PC-3 (cell line): ENCODE measurements at regions not wholly inside any gene's neighbourhood (a gene's known extent, or its start where the extent isn't known, plus 50 kb on each side); places are given as distances from the start of the nearest gene placed in this dataset.

Experiments
- ATAC-seq: fragments of 200-7000 bp; cut with Tn5 transposase; 2 replicates; pipeline ENCODE4 v1.9.1; 2020; ENCODE audit warnings: mild to moderate bottlenecking, moderate library complexity
- BruUV-seq: library from RNA; stranded (reverse); fragments of 400-500 nt; replicated peaks from 2 replicates; lab custom pipeline; 2021; lab: Mats Ljungman, UMichigan
- CTCF ChIA-PET: fragments of 300-600 bp; sonication (Branson Sonifier 250); formaldehyde crosslinking; loops from one replicate; lab custom pipeline; 2022; ENCODE audit warnings: antibody characterized with exemption; lab: Charles Lee
- POLR2A ChIA-PET: fragments of 300-600 bp; sonication (Branson Sonifier 250); formaldehyde crosslinking; loops from one replicate; lab custom pipeline; 2022; ENCODE audit warnings: antibody characterized with exemption; ENCODE audit not compliant: unreplicated experiment; lab: Charles Lee
- DNase-seq: peaks from one replicate; pipeline ENCODE4 v3.0.0-alpha.2; 2015
- H2AFZ ChIP-seq: fragments of 300-600 bp; sonication (generic); 2 replicates; pipeline ENCODE4 v1.6.0; 2016; ENCODE audit warnings: antibody characterized with exemption, low read length
- H3F3A ChIP-seq: fragments of 300-600 bp; sonication (generic); one replicate; pipeline ENCODE4 v1.6.0; 2017; ENCODE audit warnings: antibody characterized with exemption, low read length, control low read depth, mild to moderate bottlenecking; ENCODE audit not compliant: unreplicated experiment
- H3K27ac ChIP-seq: fragments of 300-600 bp; sonication (generic); 2 replicates; pipeline ENCODE4 v1.5.1; 2016; ENCODE audit warnings: mild to moderate bottlenecking, low read length
- H3K27me3 ChIP-seq: fragments of 300-600 bp; sonication (generic); 2 replicates; pipeline ENCODE4 v1.6.1; 2016; ENCODE audit warnings: low read length, mixed read lengths
- H3K36me3 ChIP-seq: fragments of 300-600 bp; sonication (generic); 2 replicates; pipeline ENCODE4 v1.6.1; 2016; ENCODE audit warnings: low read depth, mixed run types, low read length, mixed read lengths
- H3K4me1 ChIP-seq: fragments of 300-600 bp; sonication (generic); 2 replicates; pipeline ENCODE4 v1.5.1; 2016; ENCODE audit warnings: low read length; ENCODE audit not compliant: insufficient read depth
- H3K4me2 ChIP-seq: fragments of 300-600 bp; sonication (generic); 2 replicates; pipeline ENCODE4 v1.6.0; 2016; ENCODE audit warnings: low read length
- H3K4me3 ChIP-seq: fragments of 300-600 bp; sonication (generic); 2 replicates; pipeline ENCODE4 v1.5.1; 2016; ENCODE audit warnings: mild to moderate bottlenecking, low read length, mixed read lengths
- H3K79me2 ChIP-seq: fragments of 300-600 bp; sonication (generic); 2 replicates; pipeline ENCODE4 v1.6.1; 2017; ENCODE audit warnings: low read length, mixed read lengths
- H3K9ac ChIP-seq: fragments of 300-600 bp; sonication (generic); 2 replicates; pipeline ENCODE4 v1.6.0; 2016; ENCODE audit warnings: mild to moderate bottlenecking, low read length
- H3K9me2 ChIP-seq: fragments of 300-600 bp; sonication (generic); replicated peaks from 2 replicates; pipeline ENCODE4 v1.6.1; 2016; ENCODE audit warnings: mixed run types, low read length, mixed read lengths
- H3K9me3 ChIP-seq: fragments of 300-600 bp; sonication (generic); 2 replicates; pipeline ENCODE4 v1.6.1; 2016; ENCODE audit warnings: low read length, mixed read lengths
- H4K20me1 ChIP-seq: fragments of 300-600 bp; sonication (generic); 2 replicates; pipeline ENCODE4 v1.6.1; 2016; ENCODE audit warnings: low read length, mixed read lengths
- CTCF ChIP-seq: fragments of 300-600 bp; sonication (generic); conservative IDR thresholded peaks from 2 replicates; pipeline ENCODE4 v1.5.1; 2017; ENCODE audit warnings: antibody characterized with exemption, low read depth, mild to moderate bottlenecking, low read length
- EZH2 ChIP-seq: fragments of 300-600 bp; sonication (generic); IDR thresholded peaks from one replicate; pipeline ENCODE4 v1.6.1; 2017; ENCODE audit warnings: antibody characterized with exemption, mild to moderate bottlenecking, low read length; ENCODE audit not compliant: unreplicated experiment
- EZH2phosphoT487 ChIP-seq: fragments of 300-600 bp; sonication (generic); IDR thresholded peaks from 2 replicates; pipeline ENCODE4 v1.6.1; 2018; ENCODE audit warnings: mild to moderate bottlenecking, antibody characterized with exemption, low read length, borderline replicate concordance
- intact Hi-C: fragments of 100-400 bp; cut with micrococcal nuclease; formaldehyde crosslinking; loops from 2 replicates; pipeline ENCODE4 v1.9.0; 2023

- no peak for ATAC-seq
- Histone ChIP-seq H4K20me1 (no peaks in the 10 kb centered on the region), H3K27ac (no peak overlapping the region), H3K36me3 (no peaks in the 10 kb centered on the region), H3K9me3 (no peaks in the 10 kb centered on the region), H3K4me2 (no peak overlapping the region), H2AFZ (no peak overlapping the region), H3K4me3 (no peak overlapping the region), H3K4me1 (no peaks in the 10 kb centered on the region), H3F3A (no peaks in the 10 kb centered on the region), H3K9ac (no peak overlapping the region), H3K79me2 (no peaks in the 10 kb centered on the region), H3K27me3 (no peaks in the 10 kb centered on the region), H3K9me2 (no peaks in the 10 kb centered on the region)
- ChIA-PET CTCF (interaction anchor here (0.6 kb wide), 1 partner anchor 283 kb away, joined by 6 read pairs; no protein-coding TSS in a partner anchor), POLR2A (no interaction called here)
- intact Hi-C loops: no loop called here
- TF ChIP-seq EZH2phosphoT487 (no peak), EZH2 (no peak), CTCF (no peak)
- no TSS peak for BruUV-seq
- no peak for DNase-seq
Observed at GRCh38 chr4:108342325-108342970, 173.7 kb upstream of the LEF1 start.

DNA sequence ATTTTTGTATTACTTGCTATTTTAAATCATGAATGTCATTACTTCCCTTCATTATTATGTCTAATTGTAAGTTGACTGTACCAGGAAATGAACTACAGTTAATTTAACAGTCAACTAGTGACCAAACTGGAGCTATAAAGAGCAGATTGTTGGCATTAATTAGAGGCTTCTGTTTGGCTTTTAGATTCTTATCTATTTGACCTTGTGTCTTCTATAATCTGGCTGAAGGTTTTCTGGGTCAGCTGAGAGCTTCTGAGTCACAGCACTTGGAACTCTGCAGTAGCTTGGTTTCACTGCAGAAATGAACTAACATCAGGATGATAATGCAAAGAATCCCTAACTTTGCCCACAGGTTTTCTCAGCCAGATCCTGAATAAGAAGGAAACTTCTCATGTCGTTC is 169.2 kb upstream of the LEF1 start:
- no peaks in the 10 kb centered on the region for H3K9me2 ChIP-seq
- H3K27ac ChIP-seq: no peak overlapping the region
- H3K4me1 ChIP-seq: no peaks in the 10 kb centered on the region
- BruUV-seq: no TSS peak
- ATAC-seq (no peak), DNase-seq (no peak)
- no peaks in the 10 kb centered on the region for H3K79me2 ChIP-seq
- 0 out of 2 replicates have a peak, but pooled peaks cover 6% of the 10 kb centered on the region for H3K27me3 ChIP-seq
- H3K4me2 ChIP-seq: no peak overlapping the region
- CTCF ChIA-PET: no interaction called here
- intact Hi-C loops: no loop called here
- no peak for TF ChIP-seq CTCF
- H3F3A ChIP-seq: no peaks in the 10 kb centered on the region
- H3K9ac ChIP-seq: no peak overlapping the region
- no peaks in the 10 kb centered on the region for H3K9me3 ChIP-seq
- POLR2A ChIA-PET: interaction anchor here (0.6 kb wide), 1 partner anchor 92 kb away, joined by 3 read pairs; no protein-coding TSS in a partner anchor
- no peaks in the 10 kb centered on the region for H3K36me3 ChIP-seq
- no peak overlapping the region for H3K4me3 ChIP-seq
- H4K20me1 ChIP-seq: no peaks in the 10 kb centered on the region
- no peak overlapping the region for H2AFZ ChIP-seq

- Histone ChIP-seq H4K20me1 (no peaks in the 10 kb centered on the region), H3K9me3 (no peaks in the 10 kb centered on the region), H3F3A (no peaks in the 10 kb centered on the region), H3K9me2 (no peaks in the 10 kb centered on the region), H3K27me3 (0 out of 2 replicates have a peak, but pooled peaks cover 6% of the 10 kb centered on the region), H3K9ac (no peak overlapping the region), H3K4me3 (no peak overlapping the region), H3K79me2 (no peaks in the 10 kb centered on the region), H3K27ac (no peak overlapping the region), H3K36me3 (no peaks in the 10 kb centered on the region), H3K4me2 (no peak overlapping the region), H2AFZ (no peak overlapping the region), H3K4me1 (no peaks in the 10 kb centered on the region)
- no TSS peak for BruUV-seq
- DNase-seq (no peak), ATAC-seq (no peak)
- POLR2A ChIA-PET: no interaction called here
- TF ChIP-seq CTCF (no peak), EZH2 (no peak), EZH2phosphoT487 (no peak)
- intact Hi-C loops: no loop called here
- CTCF ChIA-PET: no interaction called here
Observed at GRCh38 chr4:108336076-108336475, 167.3 kb upstream of the LEF1 start.
